Spleen (tissue), 7 donors: ENCODE measurements at regions not wholly inside any gene's neighbourhood (a gene's known extent, or its start where the extent isn't known, plus 50 kb on each side); places are given as distances from the start of the nearest gene placed in this dataset.

Source experiments
- CTCF ChIP-seq, 11 experiments: fragments of 200-600 bp in 7 of 11; fragments of 450-650 bp in 4 of 11; sonication (generic) in 4 of 11; IDR thresholded peaks in 8 of 11; conservative IDR thresholded peaks in 3 of 11; 1 replicate in 7 of 11; 2 replicates in 4 of 11; pipeline versions ENCODE4 v1.4.0 to v1.8.0; 2016 to 2021; ENCODE audit warnings: antibody characterized with exemption in 11 of 11, inconsistent platforms in 4 of 11, mild to moderate bottlenecking in 1 of 11
- POLR2A ChIP-seq, 3 donors: fragments of 450-650 bp; IDR thresholded peaks; one replicate each; pipeline ENCODE4 v1.5.1; 2017; ENCODE audit warnings: antibody characterized with exemption in 3 of 3, mild to moderate bottlenecking in 1 of 3
- POLR2AphosphoS5 ChIP-seq, 3 donors: sonication (generic); formaldehyde crosslinking; IDR thresholded peaks; one replicate each; pipeline ENCODE4 v1.5.1; 2017; ENCODE audit warnings: antibody characterized with exemption in 3 of 3
- donor health status: DM: no; HTN: no; CAD: no; lungs with moderate emphysema.
- donor health status: DM: no; HTN: no; CAD: no.
- donor health status: DM: no; HTN: no; CAD: no.

- TF ChIP-seq CTCF (IDR thresholded peaks at IDR 0.05 in 8 of 11, conservative IDR thresholded peaks at IDR 0.05 in 3 of 11): no peak
- TF ChIP-seq POLR2A (IDR thresholded peaks at IDR 0.05): no peak
- no peak for TF ChIP-seq POLR2AphosphoS5 (IDR thresholded peaks at IDR 0.05)
Observed at GRCh38 chr16:80034469-80034826, 433.9 kb upstream of the MAF start.
